Testis (tissue), 2 donors: ENCODE measurements at regions not wholly inside any gene's neighbourhood (a gene's known extent, or its start where the extent isn't known, plus 50 kb on each side); places are given as distances from the start of the nearest gene placed in this dataset.

Source experiments
- DNase-seq: peaks from one replicate; pipeline ENCODE4 v3.0.0-alpha.2; 2019
- H3K27ac ChIP-seq, 2 donors: fragments of 200-600 bp; sonication (generic); one replicate each; pipeline ENCODE4 v1.5.1; 2019
- H3K27me3 ChIP-seq: fragments of 200-600 bp; sonication (generic); one replicate; pipeline ENCODE4 v1.5.1; 2019
- H3K36me3 ChIP-seq: fragments of 200-600 bp; sonication (generic); one replicate; pipeline ENCODE4 v1.5.1; 2017; ENCODE audit warnings: low read depth; ENCODE audit errors: missing control alignments
- H3K4me1 ChIP-seq: fragments of 200-600 bp; sonication (generic); one replicate; pipeline ENCODE4 v1.5.1; 2019
- H3K4me3 ChIP-seq, 2 donors: fragments of 200-600 bp; sonication (generic); one replicate each; pipeline ENCODE4 v1.5.1; 2017 to 2019
- H3K9me3 ChIP-seq: fragments of 200-600 bp; sonication (generic); one replicate; pipeline ENCODE4 v1.5.1; 2017
- POLR2A ChIP-seq: fragments of 450-650 bp; IDR thresholded peaks from one replicate; pipeline ENCODE4 v1.6.1; 2017; ENCODE audit warnings: antibody characterized with exemption, mild to moderate bottlenecking, moderate library complexity
- WGBS, 2 donors: methylation state at CpG; one replicate each; pipeline ENCODE4 v1.1.5; 2018; 5-methylcytosine and 5-hydroxymethylcytosine counted together
- intact Hi-C: fragments of 100-400 bp; cut with DNase I; formaldehyde crosslinking; loops from one replicate; pipeline ENCODE4 v1.15.1; 2023; ENCODE audit warnings: low total_unique reads
- TF ChIP-seq, protein P1 (sequence below), 3 experiments: fragments of 450-650 bp in 2 of 3; fragments of 200-600 bp in 1 of 3; sonication (generic) in 1 of 3; IDR thresholded peaks; one replicate each; pipeline ENCODE4 v1.5.1; 2016 to 2019; ENCODE audit warnings: antibody characterized with exemption in 3 of 3, mild to moderate bottlenecking in 2 of 3, moderate library complexity in 1 of 3

DNA sequence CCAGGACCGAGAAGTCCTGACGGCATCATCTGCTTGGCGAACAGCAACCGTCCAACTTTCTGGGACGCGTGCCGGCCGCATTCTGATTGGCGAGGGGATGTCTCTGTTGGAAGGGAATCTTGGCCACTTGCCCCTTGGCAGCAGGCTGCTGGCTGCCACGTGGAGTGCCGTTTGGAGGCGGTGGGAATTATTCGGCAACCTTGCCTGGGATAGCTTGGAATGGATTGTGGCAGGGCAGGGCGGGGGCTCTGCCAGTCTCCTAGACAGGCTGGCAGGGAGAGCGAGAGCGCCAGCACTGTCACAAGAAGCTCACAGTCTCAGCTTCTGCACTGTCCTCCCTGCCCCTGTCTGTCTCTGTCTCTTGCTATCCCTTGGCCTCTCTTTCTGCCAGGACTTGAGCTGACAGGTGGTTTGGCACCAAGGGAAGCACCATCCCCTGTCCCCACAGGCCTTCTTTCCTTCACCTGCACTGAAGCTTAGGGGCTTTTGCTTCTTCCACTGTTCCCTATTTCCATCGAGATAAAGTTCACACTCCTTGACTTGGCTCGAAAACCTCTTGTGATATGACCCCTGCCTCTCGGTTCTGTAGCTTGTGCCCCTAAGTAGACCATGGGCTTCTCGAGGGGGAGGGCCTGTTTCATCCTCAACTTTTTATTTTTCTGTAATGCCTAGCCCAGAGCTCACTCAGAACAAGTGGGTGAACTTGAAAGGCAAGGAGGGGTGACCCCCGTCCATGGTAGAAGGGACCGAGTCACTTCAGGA lies 201.9 kb downstream of the PHETA1 start:
- Histone ChIP-seq H3K4me3 (no peak overlapping the region), H3K9me3 (no peaks in the 10 kb centered on the region), H3K27me3 (no peaks in the 10 kb centered on the region), H3K36me3 (no peaks in the 10 kb centered on the region), H3K27ac (no peak overlapping the region), H3K4me1 (no peaks in the 10 kb centered on the region)
- intact Hi-C loops: no loop called here
- 48 to 58% methylated on average over 22 of the region's 22 CpGs for WGBS, 2 donors
- peak; percentile 38 for DNase-seq
- no peak for TF ChIP-seq POLR2A
- TF ChIP-seq, protein P1, sequence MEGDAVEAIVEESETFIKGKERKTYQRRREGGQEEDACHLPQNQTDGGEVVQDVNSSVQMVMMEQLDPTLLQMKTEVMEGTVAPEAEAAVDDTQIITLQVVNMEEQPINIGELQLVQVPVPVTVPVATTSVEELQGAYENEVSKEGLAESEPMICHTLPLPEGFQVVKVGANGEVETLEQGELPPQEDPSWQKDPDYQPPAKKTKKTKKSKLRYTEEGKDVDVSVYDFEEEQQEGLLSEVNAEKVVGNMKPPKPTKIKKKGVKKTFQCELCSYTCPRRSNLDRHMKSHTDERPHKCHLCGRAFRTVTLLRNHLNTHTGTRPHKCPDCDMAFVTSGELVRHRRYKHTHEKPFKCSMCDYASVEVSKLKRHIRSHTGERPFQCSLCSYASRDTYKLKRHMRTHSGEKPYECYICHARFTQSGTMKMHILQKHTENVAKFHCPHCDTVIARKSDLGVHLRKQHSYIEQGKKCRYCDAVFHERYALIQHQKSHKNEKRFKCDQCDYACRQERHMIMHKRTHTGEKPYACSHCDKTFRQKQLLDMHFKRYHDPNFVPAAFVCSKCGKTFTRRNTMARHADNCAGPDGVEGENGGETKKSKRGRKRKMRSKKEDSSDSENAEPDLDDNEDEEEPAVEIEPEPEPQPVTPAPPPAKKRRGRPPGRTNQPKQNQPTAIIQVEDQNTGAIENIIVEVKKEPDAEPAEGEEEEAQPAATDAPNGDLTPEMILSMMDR (IDR thresholded peaks at IDR 0.05): no peak

DNA sequence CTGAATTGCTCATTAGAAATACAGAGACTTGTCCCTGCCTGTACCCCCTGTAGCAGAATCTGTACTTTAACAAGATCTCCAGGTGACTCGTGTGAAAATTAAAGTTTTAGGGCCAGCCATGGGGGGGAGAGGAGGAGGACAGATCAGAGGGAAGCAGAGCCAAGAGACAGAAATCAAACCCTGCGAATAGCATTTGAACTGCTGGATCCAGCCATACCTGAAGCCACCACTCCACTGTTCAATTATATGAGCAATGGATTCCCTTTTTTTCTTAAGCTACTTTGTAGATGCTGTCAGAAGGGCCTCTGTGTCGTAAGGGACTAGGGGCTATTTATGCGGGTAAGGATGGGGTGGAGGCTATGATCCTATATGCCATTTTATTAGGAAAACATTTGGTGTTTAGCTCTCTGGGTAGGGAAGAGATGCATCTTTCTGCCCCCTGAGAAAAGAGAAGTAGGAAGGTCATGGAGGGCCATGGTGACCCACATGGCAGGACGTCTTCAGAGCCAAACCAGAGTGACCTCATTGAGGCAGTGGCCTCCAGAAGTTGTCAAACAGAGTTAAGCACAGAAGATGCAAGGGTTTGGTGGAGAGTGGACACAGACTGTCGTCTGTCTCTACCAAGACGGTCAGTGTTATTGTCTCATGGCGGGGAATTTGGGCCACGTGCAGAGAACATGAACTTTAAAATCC lies 203.9 kb downstream of the PHETA1 start:
- Histone ChIP-seq H3K4me1 (no peaks in the 10 kb centered on the region), H3K27ac (no peak overlapping the region), H3K36me3 (no peaks in the 10 kb centered on the region), H3K27me3 (no peaks in the 10 kb centered on the region), H3K4me3 (no peak overlapping the region), H3K9me3 (no peaks in the 10 kb centered on the region)
- intact Hi-C loops: no loop called here
- WGBS, 2 donors: 90 to 91% methylated on average over 9 of the region's 9 CpGs
- no peak for DNase-seq
- TF ChIP-seq, protein P1 (IDR thresholded peaks at IDR 0.05): no peak
- TF ChIP-seq POLR2A: no peak

DNA sequence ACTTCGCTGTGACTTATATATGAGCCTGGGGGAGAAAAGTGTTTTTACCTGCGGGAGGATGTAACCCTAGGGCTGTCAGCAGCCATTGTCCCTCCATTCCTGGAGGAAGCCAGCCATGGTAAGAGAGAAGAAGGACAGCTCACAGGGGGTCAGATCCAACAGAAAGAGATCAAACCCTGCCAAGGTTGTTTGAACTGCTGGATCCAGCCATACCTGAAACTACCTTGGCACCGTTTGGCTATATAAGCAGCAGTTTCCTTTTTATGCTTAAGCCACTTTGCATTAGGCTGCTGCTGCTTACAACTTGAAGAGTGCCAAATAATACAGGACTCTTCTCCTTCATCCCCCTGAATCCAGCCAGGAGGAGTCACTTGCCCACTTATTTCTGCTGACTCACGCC lies 205.5 kb downstream of the PHETA1 start:
- no peaks in the 10 kb centered on the region for H3K27me3 ChIP-seq
- TF ChIP-seq, protein P1 (IDR thresholded peaks at IDR 0.05): no peak
- TF ChIP-seq POLR2A: no peak
- intact Hi-C loops: no loop called here
- H3K4me3 ChIP-seq: no peak overlapping the region
- WGBS, 2 donors: 91 to 96% methylated on average over 4 of the region's 4 CpGs
- DNase-seq: no peak
- no peak overlapping the region for H3K27ac ChIP-seq
- H3K36me3 ChIP-seq: no peaks in the 10 kb centered on the region
- no peaks in the 10 kb centered on the region for H3K4me1 ChIP-seq
- no peaks in the 10 kb centered on the region for H3K9me3 ChIP-seq

DNA sequence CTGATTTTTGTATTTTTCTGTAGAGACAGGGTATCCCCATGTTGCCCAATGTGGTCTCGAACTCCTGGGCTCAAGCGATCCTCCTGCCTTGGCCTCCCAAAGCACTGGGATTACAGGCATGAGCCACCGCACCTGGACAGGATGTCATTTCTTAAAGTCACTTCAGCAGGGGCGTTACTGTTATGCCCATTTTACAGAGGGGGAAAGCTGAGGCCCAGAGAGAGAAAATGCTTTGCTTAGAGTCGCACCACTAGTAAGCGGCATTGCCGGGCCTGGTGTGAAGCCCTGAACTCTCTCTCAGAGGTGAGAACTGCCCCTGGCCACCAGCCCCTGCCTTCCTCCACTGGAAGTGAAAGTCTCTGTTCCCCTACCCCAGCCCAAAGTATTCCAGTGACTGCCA lies 207.0 kb downstream of the PHETA1 start:
- H3K36me3 ChIP-seq: no peaks in the 10 kb centered on the region
- no peak overlapping the region for H3K27ac ChIP-seq
- H3K4me1 ChIP-seq: no peaks in the 10 kb centered on the region
- no peak for DNase-seq
- H3K4me3 ChIP-seq: no peak overlapping the region
- H3K27me3 ChIP-seq: no peaks in the 10 kb centered on the region
- intact Hi-C loops: no loop called here
- 86 to 93% methylated on average over 6 to 7 of the region's 7 CpGs for WGBS, 2 donors
- TF ChIP-seq, protein P1 (IDR thresholded peaks at IDR 0.05): no peak
- TF ChIP-seq POLR2A: no peak
- H3K9me3 ChIP-seq: no peaks in the 10 kb centered on the region
